ENCODE measurements at regions not wholly inside any gene's neighbourhood (a gene's known extent, or its start where the extent isn't known, plus 50 kb on each side); places are given as distances from the start of the nearest gene placed in this dataset.

- no peak overlapping the region for H3K4me3 ChIP-seq (ENCODE audit: low read depth, low read length)
- TF ChIP-seq, protein P1, sequence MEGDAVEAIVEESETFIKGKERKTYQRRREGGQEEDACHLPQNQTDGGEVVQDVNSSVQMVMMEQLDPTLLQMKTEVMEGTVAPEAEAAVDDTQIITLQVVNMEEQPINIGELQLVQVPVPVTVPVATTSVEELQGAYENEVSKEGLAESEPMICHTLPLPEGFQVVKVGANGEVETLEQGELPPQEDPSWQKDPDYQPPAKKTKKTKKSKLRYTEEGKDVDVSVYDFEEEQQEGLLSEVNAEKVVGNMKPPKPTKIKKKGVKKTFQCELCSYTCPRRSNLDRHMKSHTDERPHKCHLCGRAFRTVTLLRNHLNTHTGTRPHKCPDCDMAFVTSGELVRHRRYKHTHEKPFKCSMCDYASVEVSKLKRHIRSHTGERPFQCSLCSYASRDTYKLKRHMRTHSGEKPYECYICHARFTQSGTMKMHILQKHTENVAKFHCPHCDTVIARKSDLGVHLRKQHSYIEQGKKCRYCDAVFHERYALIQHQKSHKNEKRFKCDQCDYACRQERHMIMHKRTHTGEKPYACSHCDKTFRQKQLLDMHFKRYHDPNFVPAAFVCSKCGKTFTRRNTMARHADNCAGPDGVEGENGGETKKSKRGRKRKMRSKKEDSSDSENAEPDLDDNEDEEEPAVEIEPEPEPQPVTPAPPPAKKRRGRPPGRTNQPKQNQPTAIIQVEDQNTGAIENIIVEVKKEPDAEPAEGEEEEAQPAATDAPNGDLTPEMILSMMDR (IDR thresholded peaks at IDR 0.05; ENCODE audit: low read depth, low read length): no peak
- no peak for DNase-seq
- no peak overlapping the region for H3K27ac ChIP-seq
- no peaks in the 10 kb centered on the region for H3K9me3 ChIP-seq (ENCODE audit: severe bottlenecking)
- no peaks in the 10 kb centered on the region for H3K36me3 ChIP-seq
- peaks cover 6% of the 10 kb centered on the region for H3K27me3 ChIP-seq (ENCODE audit: insufficient read depth, low read depth, severe bottlenecking)
Measured at GRCh38 chr11:122209619-122210366, 93.8 kb upstream of the BLID start.

DNA sequence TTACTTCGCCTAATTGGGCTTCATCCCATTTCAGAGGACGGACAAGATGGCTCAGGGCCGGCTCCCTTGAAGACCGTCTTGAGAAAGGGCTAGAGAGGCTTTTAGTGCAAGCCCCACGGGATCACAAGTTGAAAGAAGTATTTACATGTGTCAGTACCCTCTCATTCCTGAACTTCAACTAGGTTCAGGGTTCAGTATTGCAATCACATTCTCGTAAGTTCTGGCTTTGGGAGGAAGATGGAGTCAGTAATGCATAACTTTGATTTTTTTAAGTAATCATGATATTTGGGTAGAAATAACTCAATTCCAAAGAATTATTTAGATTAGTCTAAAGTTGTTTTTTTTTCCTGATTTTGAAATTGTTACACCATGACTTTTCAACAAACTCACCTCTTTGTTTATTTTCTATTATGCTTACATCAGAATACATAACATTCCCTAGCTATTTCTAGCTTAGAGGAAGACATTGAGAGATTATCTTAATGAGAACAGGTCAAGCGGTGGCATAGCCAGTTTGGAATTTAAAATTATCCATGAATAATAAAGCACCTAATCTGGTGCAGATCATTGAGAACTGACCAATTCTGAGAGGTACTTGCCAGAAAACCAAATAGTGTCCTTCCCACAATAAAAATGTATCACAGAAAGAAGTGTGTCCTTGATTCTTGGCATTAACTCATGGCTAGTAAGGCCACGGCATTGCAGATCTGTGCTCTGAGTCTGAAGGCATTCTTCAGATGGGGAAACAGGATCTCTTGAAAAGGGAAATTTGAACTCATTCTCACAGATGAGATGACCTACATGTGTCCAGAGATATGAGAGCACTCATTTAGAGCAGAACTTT is 92.1 kb upstream of the BLID start:
- TF ChIP-seq, protein P1 (IDR thresholded peaks at IDR 0.05; ENCODE audit: low read depth, low read length): no peak
- no peak for DNase-seq

DNA sequence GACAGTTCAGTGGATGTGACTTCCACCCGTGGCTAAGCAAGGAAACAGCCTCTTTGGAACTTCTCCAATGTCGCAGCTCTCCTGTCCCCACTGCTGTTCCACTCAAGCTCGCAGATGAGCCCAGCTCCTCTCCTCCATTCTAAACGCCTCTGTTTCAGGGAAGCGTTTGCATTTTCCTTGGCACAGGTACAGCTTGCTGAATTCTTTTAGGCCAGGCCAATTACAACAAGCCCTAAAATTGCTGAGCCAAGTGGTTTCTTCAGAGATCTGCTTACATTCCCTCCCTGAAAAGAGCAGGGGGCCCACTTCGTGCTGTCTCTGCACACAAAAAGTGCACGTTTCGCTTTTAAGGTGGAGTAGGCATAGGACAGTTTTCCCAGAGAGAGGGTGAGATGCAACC is 91.5 kb upstream of the BLID start:
- no peak overlapping the region for H3K27ac ChIP-seq
- H3K36me3 ChIP-seq: no peaks in the 10 kb centered on the region
- no peaks in the 10 kb centered on the region for H3K9me3 ChIP-seq (ENCODE audit: severe bottlenecking)
- H3K27me3 ChIP-seq (ENCODE audit: insufficient read depth, low read depth, severe bottlenecking): peaks cover 6% of the 10 kb centered on the region
- TF ChIP-seq, protein P1 (IDR thresholded peaks at IDR 0.05; ENCODE audit: low read depth, low read length): no peak
- no peak for DNase-seq
- no peak overlapping the region for H3K4me3 ChIP-seq (ENCODE audit: low read depth, low read length)

More for the DNA sequence above, 92.1 kb upstream of the BLID start:
- H3K27me3 ChIP-seq (ENCODE audit: insufficient read depth, low read depth, severe bottlenecking): peaks cover 6% of the 10 kb centered on the region
- no peaks in the 10 kb centered on the region for H3K9me3 ChIP-seq (ENCODE audit: severe bottlenecking)
- H3K36me3 ChIP-seq: no peaks in the 10 kb centered on the region
- no peak overlapping the region for H3K27ac ChIP-seq
- H3K4me3 ChIP-seq (ENCODE audit: low read depth, low read length): no peak overlapping the region

DNA sequence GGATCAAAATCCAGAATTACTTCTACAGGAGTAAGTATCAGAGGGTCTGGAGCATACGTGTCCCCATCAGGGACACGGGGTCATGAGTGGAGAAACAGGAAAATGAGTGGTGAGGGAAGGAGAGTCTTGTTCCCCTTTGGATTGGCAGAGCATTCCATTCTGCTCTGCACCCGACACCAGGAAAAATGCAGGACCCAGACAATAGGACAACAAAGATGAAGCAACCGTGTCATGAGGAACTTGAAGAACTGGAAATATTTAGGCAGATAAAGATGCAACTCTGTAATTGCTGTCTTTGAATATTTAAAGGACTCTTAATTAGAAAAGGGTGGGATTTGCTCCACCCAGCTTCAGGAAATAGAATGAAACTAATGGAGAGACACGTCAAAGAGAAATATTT is 89.0 kb upstream of the BLID start:
- no peak overlapping the region for H3K4me3 ChIP-seq (ENCODE audit: low read depth, low read length)
- TF ChIP-seq, protein P1 (IDR thresholded peaks at IDR 0.05; ENCODE audit: low read depth, low read length): no peak
- no peaks in the 10 kb centered on the region for H3K9me3 ChIP-seq (ENCODE audit: severe bottlenecking)
- no peaks in the 10 kb centered on the region for H3K36me3 ChIP-seq
- no peak for DNase-seq
- H3K27me3 ChIP-seq (ENCODE audit: insufficient read depth, low read depth, severe bottlenecking): no peaks in the 10 kb centered on the region
- H3K27ac ChIP-seq: no peak overlapping the region

- no peak for DNase-seq
- H3K36me3 ChIP-seq: no peaks in the 10 kb centered on the region
- no peak overlapping the region for H3K27ac ChIP-seq
- H3K9me3 ChIP-seq (ENCODE audit: severe bottlenecking): no peaks in the 10 kb centered on the region
- no peak overlapping the region for H3K4me3 ChIP-seq (ENCODE audit: low read depth, low read length)
- TF ChIP-seq, protein P1 (IDR thresholded peaks at IDR 0.05; ENCODE audit: low read depth, low read length): no peak
- no peaks in the 10 kb centered on the region for H3K27me3 ChIP-seq (ENCODE audit: insufficient read depth, low read depth, severe bottlenecking)
Measured at GRCh38 chr11:122204206-122204605, 88.2 kb upstream of the BLID start.
